ENCODE measurements at regions not wholly inside any gene's neighbourhood (a gene's known extent, or its start where the extent isn't known, plus 50 kb on each side); places are given as distances from the start of the nearest gene placed in this dataset.

GRCh38 chr16:82527101-82527500 is 99.7 kb upstream of the CDH13 start:
- H4K20me1 ChIP-seq (ENCODE audit: control insufficient read depth, insufficient read depth): no peaks in the 10 kb centered on the region
- no peaks in the 10 kb centered on the region for H3K36me3 ChIP-seq (ENCODE audit: control insufficient read depth in 2 of 2, insufficient read depth in 2 of 2, low read length in 1 of 2)
- no peak overlapping the region for H3K4me2 ChIP-seq (ENCODE audit: control insufficient read depth, insufficient read depth)
- H3K9me3 ChIP-seq (replicated peaks; ENCODE audit: control insufficient read depth, insufficient read depth, low read length): no peaks in the 10 kb centered on the region; the same call in 2 of the 3 replicates
- H3K4me1 ChIP-seq (ENCODE audit: control insufficient read depth, insufficient read depth, low read length): no peaks in the 10 kb centered on the region
- H3K9ac ChIP-seq (ENCODE audit: control insufficient read depth, insufficient read depth, low read length): no peak overlapping the region
- POLR2A ChIA-PET: no interaction called here
- FAIRE-seq: no peak
- TF ChIP-seq, protein P1, sequence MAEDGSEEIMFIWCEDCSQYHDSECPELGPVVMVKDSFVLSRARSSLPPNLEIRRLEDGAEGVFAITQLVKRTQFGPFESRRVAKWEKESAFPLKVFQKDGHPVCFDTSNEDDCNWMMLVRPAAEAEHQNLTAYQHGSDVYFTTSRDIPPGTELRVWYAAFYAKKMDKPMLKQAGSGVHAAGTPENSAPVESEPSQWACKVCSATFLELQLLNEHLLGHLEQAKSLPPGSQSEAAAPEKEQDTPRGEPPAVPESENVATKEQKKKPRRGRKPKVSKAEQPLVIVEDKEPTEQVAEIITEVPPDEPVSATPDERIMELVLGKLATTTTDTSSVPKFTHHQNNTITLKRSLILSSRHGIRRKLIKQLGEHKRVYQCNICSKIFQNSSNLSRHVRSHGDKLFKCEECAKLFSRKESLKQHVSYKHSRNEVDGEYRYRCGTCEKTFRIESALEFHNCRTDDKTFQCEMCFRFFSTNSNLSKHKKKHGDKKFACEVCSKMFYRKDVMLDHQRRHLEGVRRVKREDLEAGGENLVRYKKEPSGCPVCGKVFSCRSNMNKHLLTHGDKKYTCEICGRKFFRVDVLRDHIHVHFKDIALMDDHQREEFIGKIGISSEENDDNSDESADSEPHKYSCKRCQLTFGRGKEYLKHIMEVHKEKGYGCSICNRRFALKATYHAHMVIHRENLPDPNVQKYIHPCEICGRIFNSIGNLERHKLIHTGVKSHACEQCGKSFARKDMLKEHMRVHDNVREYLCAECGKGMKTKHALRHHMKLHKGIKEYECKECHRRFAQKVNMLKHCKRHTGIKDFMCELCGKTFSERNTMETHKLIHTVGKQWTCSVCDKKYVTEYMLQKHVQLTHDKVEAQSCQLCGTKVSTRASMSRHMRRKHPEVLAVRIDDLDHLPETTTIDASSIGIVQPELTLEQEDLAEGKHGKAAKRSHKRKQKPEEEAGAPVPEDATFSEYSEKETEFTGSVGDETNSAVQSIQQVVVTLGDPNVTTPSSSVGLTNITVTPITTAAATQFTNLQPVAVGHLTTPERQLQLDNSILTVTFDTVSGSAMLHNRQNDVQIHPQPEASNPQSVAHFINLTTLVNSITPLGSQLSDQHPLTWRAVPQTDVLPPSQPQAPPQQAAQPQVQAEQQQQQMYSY (CRISPR knock-in tag; IDR thresholded peaks at IDR 0.05): no peak
- TF ChIP-seq MYB (IDR thresholded peaks at IDR 0.05; ENCODE audit: borderline replicate concordance, low read depth, low read length) (no peak), MYC (IDR thresholded peaks at IDR 0.05; ENCODE audit: insufficient read depth, insufficient read length, insufficient replicate concordance, low read length, severe bottlenecking) (no peak), CBFB (IDR thresholded peaks at IDR 0.05; ENCODE audit: low read depth) (no peak), IRF3 (IDR thresholded peaks at IDR 0.05) (no peak), EGR1 (IDR thresholded peaks at IDR 0.05; ENCODE audit: borderline replicate concordance in 1 of 2, low read depth in 2 of 2, low read length in 2 of 2) (no peak), ZZZ3 (IDR thresholded peaks at IDR 0.05; ENCODE audit: control insufficient read depth, insufficient read length, low read depth) (no peak)
- SMC1A ChIA-PET (ENCODE audit: uncharacterized antibody, unreplicated experiment): no interaction called here
- no peaks in the 10 kb centered on the region for H3K79me2 ChIP-seq (ENCODE audit: control insufficient read depth, insufficient read depth, low read length)
- RAD21 ChIA-PET (ENCODE audit: unreplicated experiment): no interaction called here
- intact Hi-C loops (cut with micrococcal nuclease; ENCODE audit: unreplicated experiment): no loop called here
- H3K27ac ChIP-seq (ENCODE audit: control insufficient read depth, insufficient read depth): no peak overlapping the region
- in situ Hi-C loops (cut with MboI): no loop called here
- no peaks in the 10 kb centered on the region for H3K27me3 ChIP-seq (replicated peaks in 1 of 2; ENCODE audit: control insufficient read depth in 2 of 2, insufficient read depth in 2 of 2, low read length in 1 of 2)
- ATAC-seq: no peak
- H2AFZ ChIP-seq (ENCODE audit: control insufficient read depth, low read depth, low read length): no peak overlapping the region
- DNase-seq (ENCODE audit: low read depth, low spot score): no peak
- CTCF ChIA-PET: no interaction called here
- H3K4me3 ChIP-seq: no peak overlapping the region
- BruUV-seq (replicated peaks): no TSS peak
- WGBS (ENCODE audit: insufficient coverage, insufficient replicate concordance, low lambda C conversion rate, missing lambda C conversion rate): 36% methylated on average over 7 of the region's 7 CpGs

Data from GM12878 (cell line).